Pulmonary artery endothelial cell (primary cell): ENCODE measurements at regions not wholly inside any gene's neighbourhood (a gene's known extent, or its start where the extent isn't known, plus 50 kb on each side); places are given as distances from the start of the nearest gene placed in this dataset.
"Not testable (repeated sequence)": the region's sequence is repeated elsewhere in the genome, so short reads cannot be mapped to it uniquely, and the experiment has no call there.

Source experiments
- DNase-seq: peaks from one replicate; pipeline ENCODE4 v3.0.0-alpha.2; 2011; ENCODE audit warnings: low read depth, low spot score

DNA sequence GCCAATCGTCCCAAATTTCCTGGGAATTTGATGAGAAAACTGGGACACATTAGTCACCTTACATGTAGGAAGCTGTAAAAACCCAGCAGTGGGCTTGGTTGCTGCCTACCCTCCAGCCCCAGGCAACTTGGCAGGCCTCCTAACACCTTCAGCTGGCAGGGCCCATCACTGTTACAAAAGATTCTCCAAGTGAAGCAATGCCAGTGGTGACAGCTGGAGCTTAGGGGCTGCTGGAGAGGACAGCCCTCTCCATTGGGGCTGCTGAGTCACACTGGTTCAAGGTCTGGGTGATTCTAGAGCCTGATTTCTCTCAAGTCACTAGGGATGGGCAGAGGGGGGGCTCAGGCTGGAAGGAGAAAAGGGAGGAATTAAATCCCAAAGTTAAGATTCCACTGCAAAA lies 180.6 kb downstream of the COPRS start:
- DNase-seq, result no peak

- DNase-seq, result no peak
These were observed 181.4 kb downstream of the COPRS start for GRCh38 chr17:31677681-31678080.

- no peak for DNase-seq
These were observed 182.0 kb downstream of the COPRS start for GRCh38 chr17:31677036-31677435.

DNA sequence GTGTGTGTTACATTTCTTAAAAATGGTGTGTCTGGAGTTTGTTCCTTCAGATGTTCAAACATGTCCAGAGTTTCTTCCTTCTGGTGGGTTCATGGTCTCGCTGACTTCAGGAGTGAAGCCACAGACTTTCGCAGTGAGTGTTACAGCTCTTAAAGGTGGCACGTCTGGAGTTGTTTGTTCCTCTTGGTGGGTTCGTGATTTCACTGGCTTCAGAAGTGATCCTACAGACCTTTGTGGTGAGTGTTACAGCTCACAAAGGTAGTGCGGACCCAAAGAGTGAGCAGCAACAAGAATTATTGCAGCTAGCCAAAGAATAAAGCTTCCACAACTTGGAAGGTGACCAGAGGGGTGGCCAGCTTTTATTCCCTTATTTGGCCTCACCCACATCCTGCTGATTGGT lies 183.7 kb downstream of the COPRS start:
- not testable (repeated sequence) for DNase-seq

- DNase-seq, result no peak
These were observed 184.2 kb downstream of the COPRS start for GRCh38 chr17:31674717-31675349.

- no peak for DNase-seq
These were observed 184.7 kb downstream of the COPRS start for GRCh38 chr17:31674305-31674704.

- DNase-seq, result no peak
These were observed 186.0 kb downstream of the COPRS start for GRCh38 chr17:31673076-31673475.

DNA sequence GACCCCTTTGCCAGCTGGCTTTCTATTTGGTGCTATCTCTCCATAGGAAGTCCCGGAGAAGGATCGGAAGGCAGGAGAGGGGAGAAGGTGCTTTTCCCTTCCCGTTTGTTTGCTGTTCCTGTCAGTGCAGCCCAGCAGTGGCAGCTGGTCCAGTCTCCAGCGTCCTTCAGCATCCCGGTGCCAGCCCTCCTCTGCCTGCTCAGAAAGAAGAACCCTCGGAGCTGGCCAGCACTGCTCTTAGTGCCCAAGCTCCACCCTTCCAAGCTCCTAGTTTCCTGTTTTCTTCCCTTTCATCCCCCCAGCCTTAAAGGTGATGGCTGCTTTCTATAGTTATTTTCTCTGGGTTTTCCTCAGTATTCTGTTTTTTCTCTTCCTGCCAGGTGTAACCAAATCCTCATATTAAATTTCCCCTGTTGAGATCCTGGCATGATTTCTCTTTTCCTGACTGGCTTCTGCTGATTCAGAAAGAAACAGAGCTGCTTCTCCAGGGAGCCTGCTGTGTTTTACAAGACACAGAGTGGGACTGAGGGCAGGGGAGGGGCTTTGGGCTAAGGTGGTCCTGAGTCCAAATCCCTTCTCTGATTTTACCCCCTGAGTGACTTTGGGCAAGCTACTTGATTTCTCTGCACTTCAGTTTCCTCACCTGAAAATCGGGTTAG lies 186.8 kb downstream of the COPRS start:
- DNase-seq, result no peak

GRCh38 chr17:31663576-31663975 lies 195.5 kb downstream of the COPRS start:
- DNase-seq, result no peak

- DNase-seq, result no peak
These were observed 198.4 kb downstream of the COPRS start for GRCh38 chr17:31660684-31661083.

DNA sequence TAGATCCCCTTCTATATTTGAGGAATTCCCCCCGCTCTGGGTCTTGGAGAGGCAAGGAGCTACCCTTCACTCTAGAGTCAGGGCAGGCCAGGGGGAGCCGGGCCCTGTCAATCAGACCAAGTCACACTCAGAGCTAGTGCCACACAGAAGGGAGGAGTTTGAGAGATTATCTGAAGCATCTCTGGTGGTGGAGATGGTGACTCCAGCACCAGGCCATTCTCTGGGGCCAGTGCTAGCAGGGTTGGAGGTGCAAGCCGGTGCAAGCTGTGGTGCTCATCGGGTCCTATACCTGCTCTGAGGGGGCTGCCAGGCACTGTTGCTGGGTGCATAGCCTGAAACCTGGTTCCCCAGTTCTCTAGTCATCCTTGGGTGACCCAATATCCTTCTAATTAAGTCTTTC lies 201.2 kb downstream of the COPRS start:
- no peak for DNase-seq

GRCh38 chr17:31654936-31655335 lies 204.1 kb downstream of the COPRS start:
- no peak for DNase-seq

DNA sequence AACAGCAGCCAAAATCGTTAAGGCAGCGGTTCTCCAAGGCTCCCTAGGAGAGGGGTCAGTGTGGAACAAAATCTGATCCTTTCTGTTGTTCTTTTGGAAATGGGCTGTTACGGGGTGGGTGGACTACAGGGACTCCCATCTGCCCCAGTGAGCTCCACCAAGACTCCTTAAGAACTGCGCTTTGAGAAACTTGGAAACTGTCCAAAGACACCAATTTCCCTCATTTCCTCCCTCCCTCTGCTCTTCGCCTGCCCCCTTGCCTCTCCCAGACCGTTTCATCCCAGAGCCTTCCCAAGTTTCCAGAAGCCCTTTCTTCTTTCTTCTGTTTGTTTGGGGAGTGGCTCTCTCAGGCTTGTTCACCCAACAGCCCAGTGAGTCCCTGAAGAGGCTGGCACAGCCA lies 205.4 kb downstream of the COPRS start:
- DNase-seq, result no peak

- no peak for DNase-seq
These were observed 208.1 kb downstream of the COPRS start for GRCh38 chr17:31650756-31651520.

DNA sequence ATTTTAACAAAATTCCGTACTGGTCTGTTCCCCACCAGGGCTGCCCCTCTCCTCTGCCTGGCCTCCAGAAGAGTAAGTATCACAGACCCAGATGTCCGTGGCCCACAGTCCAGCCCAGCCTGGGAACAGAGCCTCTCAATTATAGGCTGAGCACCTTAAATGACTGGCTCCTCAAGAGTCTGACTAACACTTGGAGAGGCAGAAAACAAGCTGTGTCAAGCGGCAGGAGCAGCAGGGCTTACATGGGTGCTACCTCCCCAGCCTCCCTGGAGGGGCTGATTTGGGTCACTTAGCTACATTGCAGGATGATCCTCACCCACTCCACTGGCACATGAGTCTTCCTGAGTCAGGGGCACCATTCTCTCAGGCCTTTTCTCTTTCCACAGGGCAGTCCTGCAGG lies 209.7 kb downstream of the COPRS start:
- DNase-seq, result no peak

DNA sequence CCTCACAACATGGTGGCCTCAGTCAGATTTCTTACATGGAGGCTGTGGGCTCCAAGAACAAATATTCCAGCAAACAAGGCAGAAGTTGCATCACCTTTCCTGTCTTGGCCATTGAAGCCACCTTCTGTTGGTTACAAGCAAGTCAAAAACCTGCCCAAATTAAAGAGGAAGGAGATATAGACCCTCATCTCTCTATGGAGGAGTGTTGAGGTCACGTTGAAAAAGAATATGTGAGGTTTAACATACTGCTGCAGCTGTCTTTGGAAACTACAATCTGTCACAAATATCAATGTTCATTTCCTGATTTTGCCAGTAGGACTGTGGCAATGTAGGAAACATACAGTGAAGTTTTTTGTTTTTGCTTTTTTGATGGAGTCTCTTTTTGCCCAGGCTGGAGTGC lies 211.4 kb downstream of the COPRS start:
- DNase-seq, result no peak

GRCh38 chr17:31646642-31647041 lies 212.4 kb downstream of the COPRS start:
- no peak for DNase-seq

- no peak for DNase-seq
These were observed 213.7 kb downstream of the COPRS start for GRCh38 chr17:31645351-31645750.

- no peak for DNase-seq
These were observed 227.3 kb downstream of the COPRS start for GRCh38 chr17:31631766-31632165.

GRCh38 chr17:31630866-31631265 lies 228.2 kb downstream of the COPRS start:
- not testable (repeated sequence) for DNase-seq

GRCh38 chr17:31629696-31630470 lies 229.2 kb downstream of the COPRS start:
- DNase-seq, result no peak

- DNase-seq, result no peak
These were observed 231.1 kb downstream of the COPRS start for GRCh38 chr17:31627960-31628359.
